MM.1S (cell line): ENCODE measurements at regions not wholly inside any gene's neighbourhood (a gene's known extent, or its start where the extent isn't known, plus 50 kb on each side); places are given as distances from the start of the nearest gene placed in this dataset.

Experiments
- EZH2phosphoT487 ChIP-seq: fragments of 300-600 bp; sonication (generic); IDR thresholded peaks from 2 replicates; pipeline ENCODE4 v1.6.1; 2018; ENCODE audit warnings: antibody characterized with exemption, low read length
- TF ChIP-seq, protein P1 (sequence below): fragments of 300-600 bp; sonication (generic); IDR thresholded peaks from 2 replicates; pipeline ENCODE4 v1.5.1; 2016; ENCODE audit warnings: antibody characterized with exemption, low read length, mixed read lengths

DNA sequence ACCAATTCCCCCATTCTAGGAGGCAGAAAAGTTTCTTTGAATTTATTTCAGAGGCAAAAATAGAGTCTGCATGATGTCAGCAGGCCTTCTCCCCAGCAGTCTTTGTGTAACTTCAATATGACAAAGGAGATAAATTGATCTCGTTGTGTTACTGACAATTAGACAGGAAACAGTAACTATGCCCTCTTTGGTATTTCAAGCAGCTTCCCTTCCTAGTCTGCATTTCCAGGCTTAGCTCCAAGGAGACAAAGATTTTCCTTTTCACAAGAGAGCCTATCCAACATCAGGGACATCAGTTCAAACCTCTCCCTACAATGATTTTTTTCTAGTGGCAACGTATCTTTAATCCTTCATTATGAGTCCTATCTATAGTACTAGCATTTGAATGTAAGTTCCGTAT lies 245.9 kb upstream of the HSF2 start:
- TF ChIP-seq, protein P1, sequence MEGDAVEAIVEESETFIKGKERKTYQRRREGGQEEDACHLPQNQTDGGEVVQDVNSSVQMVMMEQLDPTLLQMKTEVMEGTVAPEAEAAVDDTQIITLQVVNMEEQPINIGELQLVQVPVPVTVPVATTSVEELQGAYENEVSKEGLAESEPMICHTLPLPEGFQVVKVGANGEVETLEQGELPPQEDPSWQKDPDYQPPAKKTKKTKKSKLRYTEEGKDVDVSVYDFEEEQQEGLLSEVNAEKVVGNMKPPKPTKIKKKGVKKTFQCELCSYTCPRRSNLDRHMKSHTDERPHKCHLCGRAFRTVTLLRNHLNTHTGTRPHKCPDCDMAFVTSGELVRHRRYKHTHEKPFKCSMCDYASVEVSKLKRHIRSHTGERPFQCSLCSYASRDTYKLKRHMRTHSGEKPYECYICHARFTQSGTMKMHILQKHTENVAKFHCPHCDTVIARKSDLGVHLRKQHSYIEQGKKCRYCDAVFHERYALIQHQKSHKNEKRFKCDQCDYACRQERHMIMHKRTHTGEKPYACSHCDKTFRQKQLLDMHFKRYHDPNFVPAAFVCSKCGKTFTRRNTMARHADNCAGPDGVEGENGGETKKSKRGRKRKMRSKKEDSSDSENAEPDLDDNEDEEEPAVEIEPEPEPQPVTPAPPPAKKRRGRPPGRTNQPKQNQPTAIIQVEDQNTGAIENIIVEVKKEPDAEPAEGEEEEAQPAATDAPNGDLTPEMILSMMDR = no peak
- TF ChIP-seq EZH2phosphoT487 = no peak
